Skeletal muscle tissue (tissue), 3 donors: ENCODE measurements at regions not wholly inside any gene's neighbourhood (a gene's known extent, or its start where the extent isn't known, plus 50 kb on each side); places are given as distances from the start of the nearest gene placed in this dataset.

ENCODE experiments used
- H3K27ac ChIP-seq: one replicate; pipeline ENCODE4 v1.7.0; 2013; ENCODE audit warnings: mild to moderate bottlenecking, low read depth, low read length, inconsistent platforms
- H3K27me3 ChIP-seq, 3 donors: one replicate each; pipeline ENCODE4 v1.7.0; 2013; ENCODE audit warnings: low read length in 3 of 3; ENCODE audit not compliant: control insufficient read depth in 3 of 3, insufficient read depth in 3 of 3
- H3K36me3 ChIP-seq, 3 donors: one replicate each; pipeline ENCODE4 v1.7.0; 2013; ENCODE audit warnings: low read length in 3 of 3; ENCODE audit not compliant: control insufficient read depth in 3 of 3, insufficient read depth in 3 of 3
- H3K4me1 ChIP-seq, 3 donors: one replicate each; pipeline ENCODE4 v1.7.0; 2013; ENCODE audit warnings: low read length in 3 of 3, mild to moderate bottlenecking in 3 of 3; ENCODE audit not compliant: control insufficient read depth in 3 of 3, insufficient read depth in 3 of 3
- H3K4me3 ChIP-seq, 3 donors: one replicate each; pipeline ENCODE4 v1.7.0; 2013; ENCODE audit warnings: low read length in 3 of 3
- H3K9ac ChIP-seq, 3 donors: one replicate each; pipeline ENCODE4 v1.7.0; 2013; ENCODE audit warnings: low read length in 3 of 3, mild to moderate bottlenecking in 3 of 3, moderate library complexity in 2 of 3, low read depth in 1 of 3
- H3K9me3 ChIP-seq, 3 donors: one replicate each; pipeline ENCODE4 v1.7.0; 2013; ENCODE audit warnings: low read length in 3 of 3; ENCODE audit not compliant: control insufficient read depth in 3 of 3
- donor health status: Osteomylitis.

DNA sequence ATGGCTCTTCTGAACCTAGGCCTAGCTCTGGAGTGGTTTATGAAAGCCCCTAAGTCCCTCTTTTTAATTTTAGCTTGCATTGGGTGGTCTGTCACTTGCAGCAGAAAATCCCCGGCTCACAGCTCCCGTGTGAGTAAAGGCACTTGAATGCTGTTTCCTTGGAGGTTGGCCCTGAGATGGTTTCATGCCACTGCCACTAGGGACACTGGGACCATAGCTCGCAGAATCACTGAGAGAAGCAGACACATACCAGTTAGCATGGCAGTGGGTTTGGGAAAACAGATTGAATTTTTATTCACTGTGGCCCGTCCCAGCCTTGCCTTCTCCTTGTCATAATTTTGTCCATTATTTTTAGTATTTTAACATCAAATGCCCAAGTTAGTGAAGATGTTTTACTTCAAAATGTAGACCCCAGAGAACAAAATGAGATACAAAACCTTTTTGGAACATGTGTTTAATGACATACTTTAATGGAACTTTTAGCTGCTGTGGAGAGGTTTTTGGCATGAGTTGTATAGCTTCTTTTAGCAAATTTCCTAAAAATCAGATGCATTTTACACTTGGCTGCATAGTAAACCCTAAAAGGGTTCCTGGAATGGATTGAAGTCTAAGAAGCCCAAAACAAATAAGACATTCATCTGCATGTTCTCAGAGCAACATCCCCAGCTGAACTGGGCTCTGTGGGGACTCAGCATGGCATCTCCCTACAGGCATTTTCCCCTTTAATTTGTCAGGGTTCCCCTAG, 259.7 kb upstream of the PITRM1 start:
- Histone ChIP-seq H3K27me3 (no peaks in the 10 kb centered on the region), H3K27ac (no peak overlapping the region), H3K4me3 (no peak overlapping the region), H3K4me1 (peaks cover 0 to 4% (median 0%) of the 10 kb centered on the region in 3 donors), H3K9me3 (no peaks in the 10 kb centered on the region), H3K9ac (no peak overlapping the region), H3K36me3 (no peaks in the 10 kb centered on the region)

DNA sequence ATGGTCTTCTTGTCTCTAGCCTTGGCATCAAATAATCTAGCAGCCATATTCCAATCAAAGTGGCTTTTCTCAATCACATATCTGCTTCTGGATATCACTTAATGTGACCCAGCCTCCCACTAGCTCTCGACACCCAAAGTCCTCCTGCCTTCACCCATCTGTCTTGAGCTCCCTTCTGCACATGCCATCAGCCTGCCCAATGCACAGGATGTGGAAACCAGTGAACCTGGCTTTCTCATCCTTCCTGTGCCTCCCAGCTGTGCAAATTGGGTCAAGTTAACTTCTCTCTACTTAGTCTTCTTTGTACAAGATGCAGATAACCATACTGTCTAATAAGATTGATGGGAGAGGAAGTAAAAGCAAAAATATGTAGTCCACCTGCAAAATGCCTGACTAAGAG, 257.9 kb upstream of the PITRM1 start:
- Histone ChIP-seq H3K27ac (no peak overlapping the region), H3K27me3 (no peaks in the 10 kb centered on the region), H3K4me3 (no peak overlapping the region), H3K9ac (no peak overlapping the region), H3K9me3 (no peaks in the 10 kb centered on the region), H3K36me3 (no peaks in the 10 kb centered on the region), H3K4me1 (peaks cover 0 to 11% (median 5%) of the 10 kb centered on the region in 3 donors)

DNA sequence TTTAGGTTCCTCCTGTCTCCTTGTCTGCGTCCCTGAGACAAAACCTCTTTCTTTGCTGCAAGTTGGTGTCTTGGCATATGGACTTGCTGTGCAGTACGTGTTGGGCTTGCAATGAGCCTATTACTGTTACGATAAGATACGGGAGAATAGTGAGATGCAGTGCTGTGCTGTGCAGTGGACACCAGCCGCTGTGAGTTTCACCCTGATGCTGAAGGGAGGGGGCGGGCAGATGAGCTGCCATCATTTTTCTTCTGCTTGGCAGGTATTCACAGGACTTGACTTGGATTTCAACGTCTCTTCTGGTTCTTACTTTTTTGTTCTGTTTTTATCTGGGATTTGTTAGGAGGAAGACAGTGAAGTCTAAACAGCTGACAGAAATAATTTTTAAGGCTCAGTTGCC, 257.1 kb upstream of the PITRM1 start:
- Histone ChIP-seq H3K4me1 (peaks cover 0 to 12% (median 7%) of the 10 kb centered on the region in 3 donors), H3K36me3 (no peaks in the 10 kb centered on the region), H3K9ac (no peak overlapping the region), H3K27ac (no peak overlapping the region), H3K4me3 (no peak overlapping the region), H3K9me3 (no peaks in the 10 kb centered on the region), H3K27me3 (no peaks in the 10 kb centered on the region)

DNA sequence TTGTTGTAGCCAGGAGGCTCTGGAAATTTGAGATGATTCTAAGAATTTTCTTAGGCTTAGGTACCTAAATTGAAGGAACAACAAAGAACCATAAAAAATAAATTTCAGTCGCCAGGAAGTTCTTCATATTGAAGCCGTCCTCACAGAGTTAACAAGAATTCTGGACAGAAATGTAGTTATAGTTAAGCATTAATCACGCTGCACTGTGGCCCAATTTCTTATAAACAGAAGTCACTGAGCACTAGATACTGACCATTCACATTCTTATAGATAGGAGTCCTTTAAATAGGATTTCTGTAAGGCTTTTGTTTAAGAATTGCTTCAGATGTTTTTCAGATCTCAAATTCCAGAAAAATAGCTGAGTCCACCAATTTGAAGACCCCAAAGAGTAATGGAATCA, 256.2 kb upstream of the PITRM1 start:
- Histone ChIP-seq H3K4me1 (peaks cover 0 to 15% (median 13%) of the 10 kb centered on the region in 3 donors), H3K9ac (no peak overlapping the region), H3K4me3 (no peak overlapping the region), H3K9me3 (no peaks in the 10 kb centered on the region), H3K36me3 (no peaks in the 10 kb centered on the region), H3K27ac (no peak overlapping the region), H3K27me3 (no peaks in the 10 kb centered on the region)

DNA sequence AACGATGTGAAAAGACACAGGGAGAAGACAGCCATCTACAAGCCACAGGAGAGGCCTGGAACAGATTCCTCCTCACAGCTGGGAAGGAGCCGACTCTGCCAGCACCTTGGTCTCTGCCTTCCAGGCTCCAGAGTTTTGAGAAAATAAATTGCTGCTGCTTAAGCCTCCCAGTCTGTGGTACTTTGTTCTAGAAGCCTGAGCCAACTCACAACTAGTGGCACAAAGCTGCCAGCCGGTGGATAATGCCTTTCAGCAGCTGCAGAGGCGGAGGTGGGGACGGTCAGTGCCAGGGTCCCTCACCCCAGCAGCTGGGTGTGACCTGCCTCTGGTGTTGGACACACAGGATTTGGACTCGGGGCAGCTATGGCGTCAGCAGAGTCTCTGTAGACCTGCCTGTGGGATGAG, 255.4 kb upstream of the PITRM1 start:
- H3K9me3 ChIP-seq = no peaks in the 10 kb centered on the region
- H3K4me3 ChIP-seq = no peak overlapping the region
- H3K9ac ChIP-seq = no peak overlapping the region
- no peaks in the 10 kb centered on the region for H3K36me3 ChIP-seq
- H3K4me1 ChIP-seq = peaks cover 0 to 15% (median 13%) of the 10 kb centered on the region in 3 donors
- peak overlapping the region; percentile 13 for H3K27ac ChIP-seq
- H3K27me3 ChIP-seq = no peaks in the 10 kb centered on the region

DNA sequence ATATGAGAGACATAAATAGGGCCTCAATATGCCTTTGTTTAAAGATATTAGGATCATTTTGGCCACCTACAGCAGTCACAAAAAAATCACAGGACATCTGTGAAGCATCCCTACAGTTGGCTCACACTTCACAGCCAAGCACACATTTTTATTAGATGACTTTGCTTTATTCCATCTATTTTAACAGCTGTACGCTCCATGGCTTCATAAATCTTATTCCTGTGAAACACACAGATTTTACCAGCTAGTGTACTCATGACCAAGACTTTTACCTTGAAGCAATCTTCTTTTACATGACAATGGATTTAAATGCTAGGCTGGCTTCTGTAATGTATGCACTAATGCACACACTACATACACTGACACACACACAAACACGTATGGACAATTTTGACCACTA, 254.8 kb upstream of the PITRM1 start:
- Histone ChIP-seq H3K4me1 (peaks cover 0 to 15% (median 13%) of the 10 kb centered on the region in 3 donors), H3K27ac (no peak overlapping the region), H3K36me3 (no peaks in the 10 kb centered on the region), H3K9me3 (no peaks in the 10 kb centered on the region), H3K9ac (no peak overlapping the region), H3K4me3 (no peak overlapping the region), H3K27me3 (no peaks in the 10 kb centered on the region)

DNA sequence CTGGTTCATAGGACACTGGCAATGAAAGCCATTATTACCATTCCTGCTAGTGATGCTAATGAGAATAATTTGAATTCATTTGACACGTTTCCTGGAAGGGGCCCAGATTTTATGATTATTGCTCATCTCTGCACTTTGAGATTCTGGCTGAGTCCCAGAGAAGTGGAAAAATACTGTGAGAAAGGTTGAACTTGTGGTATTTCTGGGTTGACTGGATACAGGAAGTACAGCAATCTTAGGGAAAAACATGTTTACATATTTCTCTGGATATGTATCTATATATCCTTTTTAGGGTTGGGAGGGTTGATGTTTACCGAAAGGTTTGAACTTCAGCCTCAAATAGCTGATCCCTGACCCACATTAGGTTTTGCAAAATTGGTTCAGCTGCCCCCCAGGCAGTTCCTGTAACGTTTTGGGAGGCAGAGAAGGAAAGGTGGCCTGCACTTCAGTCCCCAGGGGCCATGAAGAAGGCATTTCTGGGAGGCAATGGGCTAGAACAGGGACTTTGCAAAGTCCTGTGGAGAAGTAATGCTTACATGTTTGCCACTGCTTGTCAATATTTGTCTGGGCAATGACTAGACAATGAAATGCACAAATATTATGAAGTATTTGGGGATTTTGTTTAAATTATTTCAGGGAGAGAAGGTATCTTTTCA, 253.7 kb upstream of the PITRM1 start:
- Histone ChIP-seq H3K9ac (no peak overlapping the region), H3K4me3 (no peak overlapping the region), H3K4me1 (peaks cover 0 to 15% (median 13%) of the 10 kb centered on the region in 3 donors), H3K36me3 (no peaks in the 10 kb centered on the region), H3K27ac (peak overlapping the region; percentile 23), H3K27me3 (no peaks in the 10 kb centered on the region), H3K9me3 (no peaks in the 10 kb centered on the region)

DNA sequence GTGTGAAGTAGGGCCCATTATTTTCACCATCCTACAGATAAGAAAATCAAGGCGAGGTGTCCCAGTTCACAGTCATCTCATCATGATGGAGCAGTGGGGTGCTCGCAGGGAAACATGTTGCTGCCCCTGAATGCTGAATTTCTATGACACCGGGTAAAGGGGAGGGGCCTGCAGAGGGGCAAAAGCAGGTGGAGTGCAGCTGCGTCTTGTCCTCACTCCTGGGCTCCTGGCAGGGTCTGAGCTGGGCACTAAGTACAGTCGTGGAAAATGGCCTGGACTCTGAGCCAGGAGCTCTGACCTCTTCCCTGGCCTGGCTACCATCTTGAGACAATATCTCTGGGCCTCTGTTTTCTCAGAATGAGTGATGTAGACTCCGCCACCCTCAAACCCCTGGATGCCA, 253.1 kb upstream of the PITRM1 start:
- Histone ChIP-seq H3K27me3 (peaks cover 0 to 1% (median 0%) of the 10 kb centered on the region in 3 donors), H3K9ac (no peak overlapping the region), H3K36me3 (no peaks in the 10 kb centered on the region), H3K4me1 (peaks cover 0 to 15% (median 13%) of the 10 kb centered on the region in 3 donors), H3K4me3 (no peak overlapping the region), H3K27ac (peak overlapping the region; percentile 7), H3K9me3 (no peaks in the 10 kb centered on the region)

DNA sequence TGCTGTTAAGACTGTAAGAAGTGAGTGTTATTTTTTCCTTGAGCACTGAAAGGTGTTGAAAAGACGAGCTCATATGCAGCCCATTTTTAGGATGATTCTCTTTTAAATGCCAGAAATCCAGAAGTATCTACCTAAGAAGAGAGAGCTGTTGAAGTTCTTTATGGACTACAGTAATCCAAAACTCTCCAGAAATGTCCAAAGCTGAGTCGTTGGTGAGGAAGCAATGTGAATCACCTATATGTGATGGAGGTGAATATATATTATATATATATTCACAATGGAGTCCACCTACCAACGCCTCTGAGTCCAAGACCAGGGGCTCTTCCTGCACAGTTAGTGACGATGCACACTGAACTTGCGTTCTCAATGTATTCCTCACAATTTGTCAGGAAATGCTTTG, 252.7 kb upstream of the PITRM1 start:
- no peaks in the 10 kb centered on the region for H3K9me3 ChIP-seq
- peaks cover 0 to 15% (median 13%) of the 10 kb centered on the region in 3 donors for H3K4me1 ChIP-seq
- H3K36me3 ChIP-seq = no peaks in the 10 kb centered on the region
- no peak overlapping the region for H3K27ac ChIP-seq
- H3K9ac ChIP-seq = no peak overlapping the region
- no peak overlapping the region for H3K4me3 ChIP-seq
- peaks cover 0 to 3% (median 0%) of the 10 kb centered on the region in 3 donors for H3K27me3 ChIP-seq

DNA sequence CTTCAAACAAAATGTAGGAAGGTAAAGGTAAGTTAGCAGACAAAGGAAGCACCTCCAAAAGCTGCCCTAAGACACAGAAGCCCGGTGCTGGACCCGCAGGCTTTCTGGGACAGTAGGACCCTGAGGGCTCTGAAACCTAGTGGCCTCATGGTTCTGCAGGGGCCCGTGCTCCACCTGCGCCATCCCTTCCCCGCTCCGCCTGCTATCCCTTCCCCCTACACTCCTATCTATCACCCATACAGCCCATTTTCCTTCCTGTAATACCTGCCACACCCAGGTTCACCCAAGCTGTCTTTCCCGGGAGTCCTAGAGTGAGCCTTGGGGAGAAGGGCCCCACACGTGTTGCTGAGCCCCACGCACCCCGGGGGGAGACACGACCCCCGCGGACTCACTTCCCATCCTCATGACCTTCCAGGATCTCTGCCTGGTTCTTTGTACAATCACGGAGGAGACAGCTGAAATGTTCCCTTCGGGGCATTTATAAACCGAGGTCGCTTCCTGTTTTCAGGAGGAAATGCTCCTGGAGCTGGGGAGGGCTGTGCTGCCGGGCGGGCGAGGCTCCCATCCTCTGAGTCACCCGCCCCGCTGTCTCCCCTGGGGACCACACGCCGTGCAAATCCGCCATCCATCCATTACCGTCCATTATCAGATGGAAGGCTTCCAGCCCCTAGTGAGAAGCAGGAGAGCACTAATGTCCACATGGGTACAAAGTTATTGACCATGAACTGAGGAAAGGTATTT, 251.7 kb upstream of the PITRM1 start:
- H3K36me3 ChIP-seq = no peaks in the 10 kb centered on the region
- H3K27ac ChIP-seq = peak overlapping the region; percentile 56

More for the DNA sequence above, 251.7 kb upstream of the PITRM1 start:
- Histone ChIP-seq H3K27me3 (peaks cover 0 to 3% (median 0%) of the 10 kb centered on the region in 3 donors), H3K4me3 (no peak overlapping the region), H3K9ac (peak overlapping the region in 1 of 3 donors; percentile 6), H3K4me1 (peaks cover 0 to 15% (median 13%) of the 10 kb centered on the region in 3 donors), H3K9me3 (no peaks in the 10 kb centered on the region)
